Ishikawa (cell line): ENCODE measurements at regions not wholly inside any gene's neighbourhood (a gene's known extent, or its start where the extent isn't known, plus 50 kb on each side); places are given as distances from the start of the nearest gene placed in this dataset.

Source experiments
- CEBPB ChIP-seq: IDR thresholded peaks from 2 replicates; pipeline ENCODE4 v1.6.1; 2012
- CREB1 ChIP-seq: IDR thresholded peaks from 2 replicates; pipeline ENCODE4 v1.6.1; 2012; ENCODE audit warnings: low read depth
- EGR1 ChIP-seq: IDR thresholded peaks from 2 replicates; pipeline ENCODE4 v1.6.1; 2012
- EP300 ChIP-seq: IDR thresholded peaks from 2 replicates; pipeline ENCODE4 v1.6.1; 2012; ENCODE audit warnings: borderline replicate concordance
- FOXM1 ChIP-seq: IDR thresholded peaks from 2 replicates; pipeline ENCODE4 v1.6.1; 2012; ENCODE audit warnings: low read depth, borderline replicate concordance
- MAX ChIP-seq: IDR thresholded peaks from 2 replicates; pipeline ENCODE4 v1.6.1; 2012
- NFIC ChIP-seq: IDR thresholded peaks from 2 replicates; pipeline ENCODE4 v1.6.1; 2012
- RAD21 ChIP-seq: IDR thresholded peaks from 2 replicates; pipeline ENCODE4 v1.6.1; 2012; ENCODE audit warnings: low read depth
- REST ChIP-seq: IDR thresholded peaks from 2 replicates; pipeline ENCODE4 v1.6.1; 2012; ENCODE audit warnings: low read depth, mild to moderate bottlenecking
- TAF1 ChIP-seq: IDR thresholded peaks from 2 replicates; pipeline ENCODE4 v1.6.1; 2012; ENCODE audit warnings: low read depth, mild to moderate bottlenecking
- TCF12 ChIP-seq: IDR thresholded peaks from 2 replicates; pipeline ENCODE4 v1.6.1; 2012; ENCODE audit warnings: low read depth
- TEAD4 ChIP-seq: IDR thresholded peaks from 2 replicates; pipeline ENCODE4 v1.6.1; 2012
- YY1 ChIP-seq: IDR thresholded peaks from 2 replicates; pipeline ENCODE4 v1.6.1; 2012; ENCODE audit warnings: low read depth
- ZBTB7A ChIP-seq: IDR thresholded peaks from 2 replicates; pipeline ENCODE4 v1.6.1; 2012; ENCODE audit warnings: low read depth
- TF ChIP-seq, protein P1 (sequence below): IDR thresholded peaks from 2 replicates; pipeline ENCODE4 v1.6.1; 2012

- TF ChIP-seq ZBTB7A, result no peak
- TF ChIP-seq RAD21, result no peak
- TF ChIP-seq TEAD4, result no peak
- TF ChIP-seq, protein P1, sequence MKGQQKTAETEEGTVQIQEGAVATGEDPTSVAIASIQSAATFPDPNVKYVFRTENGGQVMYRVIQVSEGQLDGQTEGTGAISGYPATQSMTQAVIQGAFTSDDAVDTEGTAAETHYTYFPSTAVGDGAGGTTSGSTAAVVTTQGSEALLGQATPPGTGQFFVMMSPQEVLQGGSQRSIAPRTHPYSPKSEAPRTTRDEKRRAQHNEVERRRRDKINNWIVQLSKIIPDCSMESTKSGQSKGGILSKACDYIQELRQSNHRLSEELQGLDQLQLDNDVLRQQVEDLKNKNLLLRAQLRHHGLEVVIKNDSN, result no peak
- no peak for TF ChIP-seq NFIC
- TF ChIP-seq EGR1, result no peak
- TF ChIP-seq TAF1, result no peak
- TF ChIP-seq MAX, result no peak
- TF ChIP-seq CREB1, result no peak
- TF ChIP-seq TCF12, result no peak
- no peak for TF ChIP-seq FOXM1
- no peak for TF ChIP-seq REST
- no peak for TF ChIP-seq YY1
- no peak for TF ChIP-seq EP300
- no peak for TF ChIP-seq CEBPB
Observed at GRCh38 chrX:1853447-1853846, 238.6 kb downstream of the ASMT start.

DNA sequence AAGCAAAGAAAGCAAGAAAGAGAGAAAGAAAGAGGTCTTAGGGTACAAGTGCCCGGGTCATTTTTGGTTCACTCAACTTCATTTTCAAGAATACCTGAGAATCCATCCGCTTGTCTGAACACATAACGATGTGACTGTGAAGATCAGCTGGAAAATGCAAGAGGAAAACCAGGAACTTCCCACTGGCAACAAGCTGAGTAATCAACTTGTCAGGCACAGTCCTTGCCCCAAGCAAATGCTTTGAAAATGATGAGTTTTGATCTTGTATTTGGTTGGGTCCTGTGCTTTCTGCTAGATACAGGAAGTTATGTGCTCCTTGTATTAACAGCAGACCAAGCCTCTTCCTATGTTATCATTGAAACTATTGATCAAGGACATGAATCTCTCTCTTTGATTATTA lies 239.1 kb downstream of the ASMT start:
- TF ChIP-seq TAF1 (no peak), REST (no peak), RAD21 (no peak), NFIC (no peak), MAX (no peak)

GRCh38 chrX:1860936-1861594 lies 246.2 kb downstream of the ASMT start:
- TF ChIP-seq YY1 (no peak), TAF1 (no peak)

- TF ChIP-seq, protein P1, result no peak
- TF ChIP-seq CEBPB (no peak), TCF12 (no peak), YY1 (no peak), CREB1 (no peak), TEAD4 (no peak), EGR1 (no peak), ZBTB7A (no peak), MAX (no peak), TAF1 (no peak), NFIC (no peak), FOXM1 (no peak), EP300 (no peak), REST (no peak), RAD21 (no peak)
Observed at GRCh38 chrX:1870421-1870820, 255.6 kb downstream of the ASMT start.
